A549 (cell line): ENCODE measurements at regions not wholly inside any gene's neighbourhood (a gene's known extent, or its start where the extent isn't known, plus 50 kb on each side); places are given as distances from the start of the nearest gene placed in this dataset.

Source experiments
- ATAC-seq, 2 experiments: fragments of 200-7000 bp in 1 of 2; fragments of >200 bp in 1 of 2; cut with Nextera tagmentation in 1 of 2; cut with Tn5 transposase in 1 of 2; 3 replicates each; pipeline versions ENCODE4 v1.8.0 to v1.9.1; 2018 to 2020; ENCODE audit warnings: mild to moderate bottlenecking in 1 of 2, moderate library complexity in 1 of 2
- CTCF ChIA-PET: fragments of 300-600 bp; sonication (Branson Sonifier 250); formaldehyde crosslinking; extraction: SDS; loops from one replicate; lab custom pipeline; 2021; ENCODE audit warnings: antibody characterized with exemption, inconsistent platforms; lab: Yijun Ruan, JAX
- POLR2A ChIA-PET: fragments of 350-600 bp; formaldehyde crosslinking; extraction: SDS; loops from one replicate; lab custom pipeline; 2021; ENCODE audit warnings: antibody characterized with exemption, inconsistent platforms; lab: Yijun Ruan, JAX
- DNase-seq, 2 experiments: peaks; one replicate each; pipeline versions ENCODE4 v3.0.0 to v3.0.0-alpha.2; 2011 to 2016; ENCODE audit warnings: low read depth in 1 of 2, low spot score in 1 of 2
- FAIRE-seq: peaks from 2 replicates; lab custom pipeline; 2011; peaks lifted over from hg19 to GRCh38; lab: Jason Lieb, UNC
- H3K27ac ChIP-seq, 2 experiments: fragments of >200 bp; sonication (Bioruptor Twin); formaldehyde crosslinking; 3 replicates each; pipeline ENCODE4 v1.5.1; 2016 to 2017
- H3K4me1 ChIP-seq: fragments of >200 bp; sonication (Bioruptor Twin); formaldehyde crosslinking; 3 replicates; pipeline ENCODE4 v1.6.1; 2016
- H3K4me2 ChIP-seq: fragments of >200 bp; sonication (Bioruptor Twin); formaldehyde crosslinking; 3 replicates; pipeline ENCODE4 v1.6.1; 2016
- H3K4me3 ChIP-seq: fragments of >200 bp; sonication (Bioruptor Twin); formaldehyde crosslinking; 3 replicates; pipeline ENCODE4 v1.5.1; 2016
- H3K9me3 ChIP-seq: fragments of >200 bp; sonication (Bioruptor Twin); formaldehyde crosslinking; 3 replicates; pipeline ENCODE4 v1.6.1; 2016
- EHMT2 ChIP-seq: fragments of 200-600 bp; sonication (generic); IDR thresholded peaks from 2 replicates; pipeline ENCODE4 v1.6.1; 2016; ENCODE audit warnings: antibody characterized with exemption, low read depth, mild to moderate bottlenecking, moderate library complexity
- FOXS1 ChIP-seq: fragments of 250-450 bp; sonication (Bioruptor Pico); IDR thresholded peaks from 2 replicates; pipeline ENCODE4 v1.5.0; 2020; ENCODE audit warnings: mild to moderate bottlenecking, moderate library complexity
- GATA3 ChIP-seq: IDR thresholded peaks from 2 replicates; pipeline ENCODE4 v1.6.1; 2012; ENCODE audit warnings: borderline replicate concordance
- HDAC2 ChIP-seq: fragments of 200-600 bp; sonication (generic); IDR thresholded peaks from 2 replicates; pipeline ENCODE4 v1.6.1; 2016
- HEYL ChIP-seq: fragments of 250-450 bp; sonication (Bioruptor Pico); IDR thresholded peaks from 2 replicates; pipeline ENCODE4 v1.8.0; 2021; ENCODE audit warnings: mild to moderate bottlenecking, moderate library complexity
- KDM1A ChIP-seq: fragments of 200-600 bp; sonication (generic); IDR thresholded peaks from 2 replicates; pipeline ENCODE4 v1.6.1; 2016; ENCODE audit warnings: low read depth, mild to moderate bottlenecking
- MAFK ChIP-seq: fragments of 450-650 bp; IDR thresholded peaks from 2 replicates; pipeline ENCODE4 v1.6.1; 2014; ENCODE audit not compliant: partially characterized antibody
- NPAS2 ChIP-seq: fragments of 250-450 bp; sonication (Bioruptor Pico); IDR thresholded peaks from 2 replicates; pipeline ENCODE4 v1.8.0; 2022; ENCODE audit warnings: mild to moderate bottlenecking, moderate library complexity, borderline replicate concordance
- PHF8 ChIP-seq: fragments of 200-600 bp; sonication (generic); IDR thresholded peaks from 2 replicates; pipeline ENCODE4 v1.6.1; 2016; ENCODE audit warnings: low read depth, mild to moderate bottlenecking, antibody characterized with exemption, moderate library complexity, borderline replicate concordance
- POLR2AphosphoS2 ChIP-seq: conservative IDR thresholded peaks from 2 replicates; pipeline ENCODE4 v1.6.1; 2012; ENCODE audit warnings: low read length, improper control_type of control experiment, inconsistent platforms
- RAD21 ChIP-seq, 2 experiments: fragments of >200 bp in 1 of 2; sonication (Bioruptor Twin) in 1 of 2; formaldehyde crosslinking in 1 of 2; IDR thresholded peaks in 1 of 2; conservative IDR thresholded peaks in 1 of 2; 2 replicates in 1 of 2; 3 replicates in 1 of 2; pipeline ENCODE4 v1.6.1; 2012 to 2018; ENCODE audit warnings: inconsistent platforms in 1 of 2
- RARB ChIP-seq: fragments of 250-450 bp; sonication (Bioruptor Pico); IDR thresholded peaks from 2 replicates; pipeline ENCODE4 v1.8.0; 2021; ENCODE audit warnings: mild to moderate bottlenecking, moderate library complexity
- RFX5 ChIP-seq: fragments of 450-650 bp; IDR thresholded peaks from 2 replicates; pipeline ENCODE4 v1.7.1; 2014; ENCODE audit warnings: antibody characterized with exemption, mild to moderate bottlenecking, moderate library complexity
- RNF2 ChIP-seq: fragments of 200-600 bp; sonication (generic); IDR thresholded peaks from 2 replicates; pipeline ENCODE4 v1.6.1; 2016; ENCODE audit warnings: low read depth, mild to moderate bottlenecking, antibody characterized with exemption, moderate library complexity, borderline replicate concordance
- TP53 ChIP-seq: fragments of 250-450 bp; sonication (Bioruptor Pico); IDR thresholded peaks from 2 replicates; pipeline ENCODE4 v1.5.0; 2021; ENCODE audit warnings: mild to moderate bottlenecking, moderate library complexity
- ZC3H11A ChIP-seq: fragments of 450-650 bp; IDR thresholded peaks from 2 replicates; pipeline ENCODE4 v1.6.1; 2014; ENCODE audit warnings: antibody characterized with exemption, mild to moderate bottlenecking
- ZNF302 ChIP-seq: fragments of 250-450 bp; sonication (Bioruptor Pico); IDR thresholded peaks from 2 replicates; pipeline ENCODE4 v1.9.0; 2021; ENCODE audit warnings: inconsistent platforms, mild to moderate bottlenecking, moderate library complexity
- ZSCAN20 ChIP-seq: fragments of 250-450 bp; sonication (Bioruptor Pico); IDR thresholded peaks from 2 replicates; pipeline ENCODE4 v1.8.0; 2022; ENCODE audit warnings: mild to moderate bottlenecking, moderate library complexity
- WGBS: methylation state at CpG from one replicate; pipeline ENCODE4 v1.1.6; 2017; ENCODE audit errors: missing lambda C conversion rate; 5-methylcytosine and 5-hydroxymethylcytosine counted together
- TF ChIP-seq, protein P1 (sequence below): fragments of 200-600 bp; sonication (generic); IDR thresholded peaks from 2 replicates; pipeline ENCODE4 v1.6.1; 2016; ENCODE audit warnings: antibody characterized with exemption, mild to moderate bottlenecking, moderate library complexity
- TF ChIP-seq, protein P2 (sequence below): fragments of >200 bp; sonication (Bioruptor Twin); formaldehyde crosslinking; IDR thresholded peaks from 3 replicates; pipeline ENCODE4 v1.6.1; 2016
- TF ChIP-seq, protein P3 (sequence below): fragments of 250-450 bp; sonication (Bioruptor Pico); IDR thresholded peaks from 2 replicates; pipeline ENCODE4 v1.5.0; 2021; ENCODE audit warnings: mild to moderate bottlenecking, moderate library complexity, borderline replicate concordance
- TF ChIP-seq, protein P4 (sequence below): fragments of 450-650 bp; IDR thresholded peaks from 2 replicates; pipeline ENCODE4 v1.6.1; 2014; ENCODE audit warnings: antibody characterized with exemption
- TF ChIP-seq, protein P5 (sequence below): fragments of >200 bp; sonication (Bioruptor Twin); formaldehyde crosslinking; IDR thresholded peaks from 3 replicates; pipeline ENCODE4 v1.5.1; 2016

DNA sequence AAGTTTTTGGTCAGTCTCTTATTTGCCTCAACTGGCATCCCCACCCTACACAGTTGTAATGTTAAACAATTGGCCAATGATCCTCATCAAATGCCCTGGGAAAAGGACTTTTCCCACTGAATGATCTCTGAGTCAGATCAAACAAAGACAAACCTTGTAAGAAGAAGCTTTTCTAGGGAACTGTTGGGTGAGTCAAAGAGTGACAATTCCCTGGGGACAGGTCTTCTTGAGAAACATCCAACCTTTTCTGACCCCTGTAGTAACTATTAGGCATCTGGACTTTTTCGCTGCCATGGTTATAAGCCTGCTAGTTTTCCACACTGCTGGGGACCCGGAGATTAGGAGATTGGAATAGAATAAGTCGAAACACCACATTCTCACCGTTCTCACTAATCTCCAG is 789.8 kb upstream of the API5 start:
- peak in 1 of 2 experiments; percentile 24 for DNase-seq
- TF ChIP-seq RFX5 (no peak), EHMT2 (no peak), ZSCAN20 (no peak), FOXS1 (CRISPR knock-in tag) (no peak), MAFK (no peak), POLR2AphosphoS2 (no peak), ZNF302 (CRISPR knock-in tag) (no peak), RAD21 (conservative IDR thresholded peaks at IDR 0.05 in 1 of 2, IDR thresholded peaks at IDR 0.05 in 1 of 2) (no peak), GATA3 (no peak), HEYL (CRISPR knock-in tag) (no peak), HDAC2 (no peak), NPAS2 (CRISPR knock-in tag) (no peak)
- TF ChIP-seq, protein P1, sequence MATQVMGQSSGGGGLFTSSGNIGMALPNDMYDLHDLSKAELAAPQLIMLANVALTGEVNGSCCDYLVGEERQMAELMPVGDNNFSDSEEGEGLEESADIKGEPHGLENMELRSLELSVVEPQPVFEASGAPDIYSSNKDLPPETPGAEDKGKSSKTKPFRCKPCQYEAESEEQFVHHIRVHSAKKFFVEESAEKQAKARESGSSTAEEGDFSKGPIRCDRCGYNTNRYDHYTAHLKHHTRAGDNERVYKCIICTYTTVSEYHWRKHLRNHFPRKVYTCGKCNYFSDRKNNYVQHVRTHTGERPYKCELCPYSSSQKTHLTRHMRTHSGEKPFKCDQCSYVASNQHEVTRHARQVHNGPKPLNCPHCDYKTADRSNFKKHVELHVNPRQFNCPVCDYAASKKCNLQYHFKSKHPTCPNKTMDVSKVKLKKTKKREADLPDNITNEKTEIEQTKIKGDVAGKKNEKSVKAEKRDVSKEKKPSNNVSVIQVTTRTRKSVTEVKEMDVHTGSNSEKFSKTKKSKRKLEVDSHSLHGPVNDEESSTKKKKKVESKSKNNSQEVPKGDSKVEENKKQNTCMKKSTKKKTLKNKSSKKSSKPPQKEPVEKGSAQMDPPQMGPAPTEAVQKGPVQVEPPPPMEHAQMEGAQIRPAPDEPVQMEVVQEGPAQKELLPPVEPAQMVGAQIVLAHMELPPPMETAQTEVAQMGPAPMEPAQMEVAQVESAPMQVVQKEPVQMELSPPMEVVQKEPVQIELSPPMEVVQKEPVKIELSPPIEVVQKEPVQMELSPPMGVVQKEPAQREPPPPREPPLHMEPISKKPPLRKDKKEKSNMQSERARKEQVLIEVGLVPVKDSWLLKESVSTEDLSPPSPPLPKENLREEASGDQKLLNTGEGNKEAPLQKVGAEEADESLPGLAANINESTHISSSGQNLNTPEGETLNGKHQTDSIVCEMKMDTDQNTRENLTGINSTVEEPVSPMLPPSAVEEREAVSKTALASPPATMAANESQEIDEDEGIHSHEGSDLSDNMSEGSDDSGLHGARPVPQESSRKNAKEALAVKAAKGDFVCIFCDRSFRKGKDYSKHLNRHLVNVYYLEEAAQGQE, result no peak
- TF ChIP-seq, protein P2, sequence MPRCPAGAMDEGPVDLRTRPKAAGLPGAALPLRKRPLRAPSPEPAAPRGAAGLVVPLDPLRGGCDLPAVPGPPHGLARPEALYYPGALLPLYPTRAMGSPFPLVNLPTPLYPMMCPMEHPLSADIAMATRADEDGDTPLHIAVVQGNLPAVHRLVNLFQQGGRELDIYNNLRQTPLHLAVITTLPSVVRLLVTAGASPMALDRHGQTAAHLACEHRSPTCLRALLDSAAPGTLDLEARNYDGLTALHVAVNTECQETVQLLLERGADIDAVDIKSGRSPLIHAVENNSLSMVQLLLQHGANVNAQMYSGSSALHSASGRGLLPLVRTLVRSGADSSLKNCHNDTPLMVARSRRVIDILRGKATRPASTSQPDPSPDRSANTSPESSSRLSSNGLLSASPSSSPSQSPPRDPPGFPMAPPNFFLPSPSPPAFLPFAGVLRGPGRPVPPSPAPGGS, result no peak
- TF ChIP-seq, protein P3, sequence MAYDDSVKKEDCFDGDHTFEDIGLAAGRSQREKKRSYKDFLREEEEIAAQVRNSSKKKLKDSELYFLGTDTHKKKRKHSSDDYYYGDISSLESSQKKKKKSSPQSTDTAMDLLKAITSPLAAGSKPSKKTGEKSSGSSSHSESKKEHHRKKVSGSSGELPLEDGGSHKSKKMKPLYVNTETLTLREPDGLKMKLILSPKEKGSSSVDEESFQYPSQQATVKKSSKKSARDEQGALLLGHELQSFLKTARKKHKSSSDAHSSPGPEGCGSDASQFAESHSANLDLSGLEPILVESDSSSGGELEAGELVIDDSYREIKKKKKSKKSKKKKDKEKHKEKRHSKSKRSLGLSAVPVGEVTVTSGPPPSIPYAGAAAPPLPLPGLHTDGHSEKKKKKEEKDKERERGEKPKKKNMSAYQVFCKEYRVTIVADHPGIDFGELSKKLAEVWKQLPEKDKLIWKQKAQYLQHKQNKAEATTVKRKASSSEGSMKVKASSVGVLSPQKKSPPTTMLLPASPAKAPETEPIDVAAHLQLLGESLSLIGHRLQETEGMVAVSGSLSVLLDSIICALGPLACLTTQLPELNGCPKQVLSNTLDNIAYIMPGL (CRISPR knock-in tag), result no peak
- TF ChIP-seq, protein P4, sequence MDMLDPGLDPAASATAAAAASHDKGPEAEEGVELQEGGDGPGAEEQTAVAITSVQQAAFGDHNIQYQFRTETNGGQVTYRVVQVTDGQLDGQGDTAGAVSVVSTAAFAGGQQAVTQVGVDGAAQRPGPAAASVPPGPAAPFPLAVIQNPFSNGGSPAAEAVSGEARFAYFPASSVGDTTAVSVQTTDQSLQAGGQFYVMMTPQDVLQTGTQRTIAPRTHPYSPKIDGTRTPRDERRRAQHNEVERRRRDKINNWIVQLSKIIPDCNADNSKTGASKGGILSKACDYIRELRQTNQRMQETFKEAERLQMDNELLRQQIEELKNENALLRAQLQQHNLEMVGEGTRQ, result no peak

DNA sequence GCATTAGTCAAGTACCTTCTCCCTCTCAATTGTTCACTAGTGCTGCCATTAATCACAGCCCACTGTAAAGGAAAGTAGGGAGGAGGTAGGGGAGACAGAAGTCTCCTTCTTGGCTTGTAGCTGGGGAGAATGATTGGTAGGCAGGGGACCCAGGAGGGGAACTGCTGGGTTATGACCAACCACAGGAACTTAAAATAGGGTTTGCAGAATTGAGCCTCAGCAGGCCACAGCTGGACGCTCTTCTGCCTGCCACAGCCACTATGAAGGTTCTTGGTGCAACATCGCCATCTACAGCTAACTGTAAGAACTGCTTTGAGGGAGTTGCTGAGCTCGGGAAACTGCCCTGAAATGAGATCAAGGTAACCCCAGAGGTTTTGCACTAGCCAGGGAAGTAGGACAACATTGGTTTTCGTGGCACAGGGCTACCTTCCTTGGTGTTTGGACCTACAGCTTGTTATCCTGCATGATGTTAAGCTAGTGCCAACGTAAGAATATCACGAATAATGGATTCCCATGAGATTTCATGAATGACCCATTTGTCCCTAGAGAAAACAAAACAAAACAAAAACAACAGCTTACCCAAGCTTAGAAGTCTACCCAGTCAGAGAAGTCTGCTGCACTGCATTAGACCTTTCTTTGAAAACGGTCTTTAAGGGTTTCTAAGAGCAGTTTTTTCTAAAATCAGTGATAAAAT is 787.1 kb upstream of the API5 start:
- POLR2A ChIA-PET, result no interaction called here
- no peak overlapping the region for H3K4me3 ChIP-seq
- 1% methylated on average over 7 of the region's 7 CpGs for WGBS
- no peak overlapping the region for H3K27ac ChIP-seq
- FAIRE-seq (no peak), DNase-seq (peak in 1 of 2 experiments; percentile 48), ATAC-seq (peak in 1 of 2 experiments; percentile 82; a peak in 3 of 6 replicates)
- H3K9me3 ChIP-seq, result no peaks in the 10 kb centered on the region
- CTCF ChIA-PET, result interaction anchor here (0.7 to 1.3 kb wide), 5 partner anchors 11 to 1064 kb away, joined by 3 to 5 read pairs (median 4); no protein-coding TSS in a partner anchor
- H3K4me1 ChIP-seq, result no peaks in the 10 kb centered on the region
- no peak overlapping the region for H3K4me2 ChIP-seq
- TF ChIP-seq PHF8, result no peak
- TF ChIP-seq TP53 (CRISPR knock-in tag), result no peak
- TF ChIP-seq, protein P5, sequence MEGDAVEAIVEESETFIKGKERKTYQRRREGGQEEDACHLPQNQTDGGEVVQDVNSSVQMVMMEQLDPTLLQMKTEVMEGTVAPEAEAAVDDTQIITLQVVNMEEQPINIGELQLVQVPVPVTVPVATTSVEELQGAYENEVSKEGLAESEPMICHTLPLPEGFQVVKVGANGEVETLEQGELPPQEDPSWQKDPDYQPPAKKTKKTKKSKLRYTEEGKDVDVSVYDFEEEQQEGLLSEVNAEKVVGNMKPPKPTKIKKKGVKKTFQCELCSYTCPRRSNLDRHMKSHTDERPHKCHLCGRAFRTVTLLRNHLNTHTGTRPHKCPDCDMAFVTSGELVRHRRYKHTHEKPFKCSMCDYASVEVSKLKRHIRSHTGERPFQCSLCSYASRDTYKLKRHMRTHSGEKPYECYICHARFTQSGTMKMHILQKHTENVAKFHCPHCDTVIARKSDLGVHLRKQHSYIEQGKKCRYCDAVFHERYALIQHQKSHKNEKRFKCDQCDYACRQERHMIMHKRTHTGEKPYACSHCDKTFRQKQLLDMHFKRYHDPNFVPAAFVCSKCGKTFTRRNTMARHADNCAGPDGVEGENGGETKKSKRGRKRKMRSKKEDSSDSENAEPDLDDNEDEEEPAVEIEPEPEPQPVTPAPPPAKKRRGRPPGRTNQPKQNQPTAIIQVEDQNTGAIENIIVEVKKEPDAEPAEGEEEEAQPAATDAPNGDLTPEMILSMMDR, result peak; percentile 31; the same call in 2 of the 3 replicates
- no peak for TF ChIP-seq KDM1A
- TF ChIP-seq RNF2, result no peak
- peak; percentile 53 to 68; a peak in 4 of 5 replicates for TF ChIP-seq RAD21 (conservative IDR thresholded peaks at IDR 0.05 in 1 of 2, IDR thresholded peaks at IDR 0.05 in 1 of 2)
- TF ChIP-seq, protein P3 (CRISPR knock-in tag), result no peak
- TF ChIP-seq RARB (CRISPR knock-in tag), result no peak
- TF ChIP-seq ZC3H11A, result no peak
- no peak for TF ChIP-seq EHMT2

More for the DNA sequence above, 789.8 kb upstream of the API5 start:
- Histone ChIP-seq H3K4me3 (no peak overlapping the region), H3K4me2 (no peak overlapping the region), H3K4me1 (no peaks in the 10 kb centered on the region), H3K9me3 (no peaks in the 10 kb centered on the region), H3K27ac (no peak overlapping the region)
- CTCF ChIA-PET, result no interaction called here
- no peak for FAIRE-seq
- 0% methylated on average over 4 of the region's 4 CpGs for WGBS
- POLR2A ChIA-PET, result no interaction called here
- ATAC-seq, result no peak
